ENCODE measurements at regions not wholly inside any gene's neighbourhood (a gene's known extent, or its start where the extent isn't known, plus 50 kb on each side); places are given as distances from the start of the nearest gene placed in this dataset.
"Not testable (repeated sequence)": the region's sequence is repeated elsewhere in the genome, so short reads cannot be mapped to it uniquely, and the experiment has no call there.

GRCh38 chr16:5309946-5310611 is 212.5 kb upstream of the EEF2KMT start:
- DNase-seq (ENCODE audit: low spot score) = no peak

GRCh38 chr16:5305023-5305422 is 207.4 kb upstream of the EEF2KMT start:
- DNase-seq (ENCODE audit: low spot score) = no peak

GRCh38 chr16:5302372-5303114 is 204.9 kb upstream of the EEF2KMT start:
- DNase-seq (ENCODE audit: low spot score) = no peak

GRCh38 chr16:5298202-5298601 is 200.6 kb upstream of the EEF2KMT start:
- DNase-seq (ENCODE audit: low spot score) = no peak

- no peak for DNase-seq (ENCODE audit: low spot score)
Measured at GRCh38 chr16:5296176-5296575, 198.6 kb upstream of the EEF2KMT start.

- not testable (repeated sequence) for DNase-seq (ENCODE audit: low spot score)
Measured at GRCh38 chr16:5295304-5295703, 197.7 kb upstream of the EEF2KMT start.

- DNase-seq (ENCODE audit: low spot score) = not testable (repeated sequence)
Measured at GRCh38 chr16:5282152-5282551, 184.6 kb upstream of the EEF2KMT start.

- DNase-seq (ENCODE audit: low spot score) = no peak
Measured at GRCh38 chr16:5257462-5257861, 159.9 kb upstream of the EEF2KMT start.

- no peak for DNase-seq (ENCODE audit: low spot score)
Measured at GRCh38 chr16:5252791-5253190, 155.2 kb upstream of the EEF2KMT start.

- not testable (repeated sequence) for DNase-seq (ENCODE audit: low spot score)
Measured at GRCh38 chr16:5247403-5247802, 149.8 kb upstream of the EEF2KMT start.

- DNase-seq (ENCODE audit: low spot score) = not testable (repeated sequence)
Measured at GRCh38 chr16:5240278-5240626, 142.7 kb upstream of the EEF2KMT start.

GRCh38 chr16:5239472-5240277 is 142.1 kb upstream of the EEF2KMT start:
- DNase-seq (ENCODE audit: low spot score) = peak; percentile 8

- no peak for DNase-seq (ENCODE audit: low spot score)
Measured at GRCh38 chr16:5235119-5235518, 137.5 kb upstream of the EEF2KMT start.

GRCh38 chr16:5234295-5235050 is 136.9 kb upstream of the EEF2KMT start:
- no peak for DNase-seq (ENCODE audit: low spot score)

GRCh38 chr16:5231246-5231759 is 133.7 kb upstream of the EEF2KMT start:
- DNase-seq (ENCODE audit: low spot score) = no peak

- peak; percentile 13 for DNase-seq (ENCODE audit: low spot score)
Measured at GRCh38 chr16:5228369-5228768, 130.8 kb upstream of the EEF2KMT start.

- no peak for DNase-seq (ENCODE audit: low spot score)
Measured at GRCh38 chr16:5225931-5226655, 128.5 kb upstream of the EEF2KMT start.

- no peak for DNase-seq (ENCODE audit: low spot score)
Measured at GRCh38 chr16:5222761-5223160, 125.2 kb upstream of the EEF2KMT start.

- DNase-seq (ENCODE audit: low spot score) = not testable (repeated sequence)
Measured at GRCh38 chr16:5221831-5222230, 124.2 kb upstream of the EEF2KMT start.

GRCh38 chr16:5220705-5221104 is 123.1 kb upstream of the EEF2KMT start:
- DNase-seq (ENCODE audit: low spot score) = no peak

GRCh38 chr16:5216441-5217080 is 119.0 kb upstream of the EEF2KMT start:
- no peak for DNase-seq (ENCODE audit: low spot score)

Data from RKO (cell line).